Neural cell (in vitro differentiated cells): ENCODE measurements at regions not wholly inside any gene's neighbourhood (a gene's known extent, or its start where the extent isn't known, plus 50 kb on each side); places are given as distances from the start of the nearest gene placed in this dataset.

ENCODE experiments used
- CTCF ChIP-seq: fragments of 450-650 bp; IDR thresholded peaks from 2 replicates; pipeline ENCODE4 v1.5.1; 2014; ENCODE audit warnings: antibody characterized with exemption, mild to moderate bottlenecking, moderate library complexity; ENCODE audit not compliant: poor library complexity, severe bottlenecking
- RAD21 ChIP-seq: fragments of 450-650 bp; conservative IDR thresholded peaks from 2 replicates; pipeline ENCODE4 v1.6.1; 2014; ENCODE audit warnings: antibody characterized with exemption, mild to moderate bottlenecking, moderate library complexity

- TF ChIP-seq RAD21 (no peak), CTCF (no peak)
Observed at GRCh38 chr5:116347657-116348056, 227.0 kb downstream of the SEMA6A start.
